HG03066 (cell line): ENCODE measurements at regions not wholly inside any gene's neighbourhood (a gene's known extent, or its start where the extent isn't known, plus 50 kb on each side); places are given as distances from the start of the nearest gene placed in this dataset.
"Not testable (repeated sequence)": the region's sequence is repeated elsewhere in the genome, so short reads cannot be mapped to it uniquely, and the experiment has no call there.

Source experiments
- ATAC-seq: cut with Tn5 transposase; IDR thresholded peaks from one replicate; pipeline ENCODE4 v1.9.1; 2021; ENCODE audit warnings: low read depth; ENCODE audit not compliant: unreplicated experiment

- no peak for ATAC-seq
Measured at GRCh38 chr2:47653902-47654789, 83.4 kb upstream of the KCNK12 start.

DNA sequence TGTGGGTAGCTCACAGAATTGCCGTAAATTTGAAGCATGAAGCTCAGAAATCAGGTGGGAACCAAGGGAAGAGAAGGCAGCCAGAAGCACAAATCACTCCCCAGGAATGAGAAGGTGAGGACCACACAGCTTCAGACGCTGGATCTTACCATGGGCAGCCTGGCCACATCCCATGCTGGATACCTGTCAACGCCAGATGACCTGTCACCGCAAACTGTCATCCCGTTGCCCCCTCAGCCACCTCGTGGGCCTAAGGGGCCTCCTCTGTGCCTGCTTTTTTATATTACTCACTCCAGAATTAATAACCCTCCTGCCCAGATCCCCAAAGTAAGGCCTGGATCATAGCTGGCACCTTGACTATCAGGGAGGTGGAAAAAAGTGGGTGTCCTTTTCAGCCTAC, 82.3 kb upstream of the KCNK12 start:
- no peak for ATAC-seq

DNA sequence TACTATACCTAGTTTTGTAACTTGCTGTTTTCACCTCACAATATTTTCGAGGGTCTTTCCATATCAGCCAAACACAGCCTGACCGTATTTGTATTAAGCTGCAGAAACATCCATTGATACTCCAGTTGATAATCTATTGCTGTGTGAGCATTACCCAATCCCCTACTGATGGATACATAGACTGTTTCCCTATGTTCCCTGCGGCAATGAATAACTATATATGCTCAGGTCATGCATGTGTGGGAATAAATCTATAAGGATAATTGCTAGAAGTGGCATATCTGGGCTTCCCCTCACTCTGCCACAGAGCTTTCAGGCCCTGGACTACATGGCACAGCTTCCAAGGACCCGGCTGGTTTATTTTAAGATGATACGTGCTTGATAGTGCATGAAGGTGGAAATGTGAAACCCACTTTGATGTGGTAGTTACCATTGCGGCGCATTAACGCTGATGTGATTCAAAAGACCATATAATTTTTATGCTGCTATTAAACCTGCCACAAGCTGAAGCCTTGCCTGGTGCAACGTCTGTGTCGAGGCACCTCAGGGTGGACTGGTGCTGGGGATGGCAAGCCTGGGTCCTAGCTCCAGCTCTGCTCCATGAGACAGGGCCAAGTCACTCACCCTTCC, 81.4 kb upstream of the KCNK12 start:
- no peak for ATAC-seq

DNA sequence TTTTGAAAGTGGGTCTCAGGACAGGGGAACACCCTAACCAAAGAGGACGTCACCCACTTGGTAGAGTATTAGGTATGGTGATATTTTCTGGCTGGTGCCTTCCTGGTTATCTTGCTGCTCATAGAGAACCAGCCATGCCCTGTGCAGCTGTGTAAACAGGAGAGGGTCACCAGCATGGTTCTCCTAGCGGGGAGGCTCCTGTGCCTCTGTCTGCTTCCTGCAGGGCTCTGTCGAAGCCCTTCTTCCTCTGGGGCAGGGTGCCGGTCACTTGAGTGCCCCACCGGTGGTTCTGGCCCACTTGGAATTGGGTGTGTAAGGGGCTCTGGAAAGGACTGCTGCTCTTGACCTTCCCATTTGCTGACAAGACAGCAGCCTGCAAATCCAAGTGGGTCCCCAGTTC, 80.5 kb upstream of the KCNK12 start:
- no peak for ATAC-seq

- no peak for ATAC-seq
Measured at GRCh38 chr2:47650001-47650535, 79.3 kb upstream of the KCNK12 start.

DNA sequence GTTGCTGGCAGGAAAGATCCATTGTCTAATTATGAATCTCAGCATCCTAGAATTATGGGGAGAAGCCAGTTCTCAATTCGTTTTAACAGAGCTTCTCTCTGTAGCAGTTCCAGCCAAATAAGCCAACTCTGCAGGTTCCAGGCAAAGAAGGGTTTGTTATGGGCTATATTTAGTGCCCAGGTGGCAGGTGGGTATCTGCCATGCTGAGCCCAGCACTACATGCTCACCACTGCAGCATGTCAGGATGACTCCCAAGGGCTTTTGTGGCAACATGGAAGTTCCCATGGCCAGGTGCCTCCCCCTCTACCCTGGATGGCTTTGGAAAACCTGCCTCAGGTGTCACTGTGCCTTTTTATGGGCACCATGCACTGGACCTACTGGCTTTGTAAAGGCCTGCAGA, 74.5 kb upstream of the KCNK12 start:
- ATAC-seq = no peak

DNA sequence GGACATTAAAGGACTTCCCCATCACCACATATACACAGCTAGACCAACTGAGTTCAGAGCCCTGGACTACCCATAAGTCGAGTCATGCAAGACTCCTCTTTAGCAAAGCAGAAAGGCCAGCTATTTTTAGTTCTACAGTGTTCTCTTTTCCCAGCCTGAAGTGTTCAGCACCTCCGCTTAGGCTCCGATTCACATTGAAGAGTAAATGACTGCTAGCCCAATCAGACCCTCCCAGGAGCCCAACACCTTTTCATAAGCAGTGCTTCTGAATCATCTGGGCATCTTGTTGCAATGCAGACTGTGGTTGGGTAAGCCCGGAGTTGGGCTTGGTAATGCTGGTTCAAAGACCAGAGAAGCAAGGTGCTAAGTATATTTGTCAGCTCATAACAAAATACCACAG, 73.6 kb upstream of the KCNK12 start:
- ATAC-seq = no peak

GRCh38 chr2:47641366-47641765, 70.6 kb upstream of the KCNK12 start:
- ATAC-seq = no peak

DNA sequence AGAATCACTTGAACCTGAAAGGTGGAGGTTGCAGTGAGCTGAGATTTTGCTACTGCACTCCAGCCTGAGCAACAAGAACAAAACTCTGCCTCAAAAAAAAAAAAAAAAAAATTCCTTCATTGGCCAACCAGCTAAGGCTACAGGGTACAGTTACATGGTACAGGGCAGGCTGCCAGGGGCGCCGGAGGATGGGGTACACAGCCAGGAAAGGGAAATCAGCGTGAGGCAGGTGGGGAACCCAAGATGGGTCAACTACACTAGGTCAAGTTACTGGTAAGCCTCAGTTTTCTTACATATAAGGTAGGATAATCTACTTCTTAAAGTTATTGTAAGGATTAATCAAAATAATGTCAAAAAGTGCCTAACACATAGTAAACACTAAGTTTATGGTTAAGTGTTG, 69.6 kb upstream of the KCNK12 start:
- no peak for ATAC-seq

DNA sequence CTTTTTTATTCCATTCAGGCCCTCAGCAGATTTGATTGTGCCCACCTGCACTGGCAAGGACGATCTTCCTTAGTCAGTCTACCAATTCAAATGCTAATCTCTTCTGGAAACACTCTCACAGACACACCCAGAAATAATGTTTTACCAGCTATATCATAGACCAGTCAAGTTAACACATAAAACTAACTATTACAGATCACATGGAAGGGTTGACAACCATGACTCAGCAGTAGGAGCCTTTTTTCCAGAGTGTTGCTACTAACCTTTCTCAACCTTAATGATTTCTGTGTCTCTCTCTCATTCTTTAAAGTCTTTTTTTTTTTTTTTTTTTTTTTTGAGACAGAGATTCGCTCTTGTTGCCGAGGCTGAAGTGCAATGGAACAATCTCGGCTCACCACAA, 68.7 kb upstream of the KCNK12 start:
- ATAC-seq = no peak

DNA sequence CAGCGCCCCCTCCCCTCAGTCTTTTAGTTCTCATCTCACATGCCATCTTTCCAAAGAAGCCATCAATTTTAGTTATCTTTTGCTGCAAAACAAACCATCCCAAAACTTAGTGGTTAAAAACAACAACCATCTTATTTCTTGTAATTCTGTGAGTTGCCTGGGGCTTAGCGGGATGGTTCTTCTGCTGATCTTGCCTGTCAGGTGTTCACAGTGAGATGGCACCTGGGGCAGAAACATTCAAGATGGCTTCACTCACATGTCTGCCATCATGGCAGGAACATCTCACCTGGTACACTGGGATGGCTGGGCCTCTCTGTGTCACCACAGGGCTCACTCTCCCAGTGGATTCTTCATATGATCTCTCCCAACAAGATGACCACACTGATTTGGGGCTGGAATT, 67.6 kb upstream of the KCNK12 start:
- no peak for ATAC-seq

DNA sequence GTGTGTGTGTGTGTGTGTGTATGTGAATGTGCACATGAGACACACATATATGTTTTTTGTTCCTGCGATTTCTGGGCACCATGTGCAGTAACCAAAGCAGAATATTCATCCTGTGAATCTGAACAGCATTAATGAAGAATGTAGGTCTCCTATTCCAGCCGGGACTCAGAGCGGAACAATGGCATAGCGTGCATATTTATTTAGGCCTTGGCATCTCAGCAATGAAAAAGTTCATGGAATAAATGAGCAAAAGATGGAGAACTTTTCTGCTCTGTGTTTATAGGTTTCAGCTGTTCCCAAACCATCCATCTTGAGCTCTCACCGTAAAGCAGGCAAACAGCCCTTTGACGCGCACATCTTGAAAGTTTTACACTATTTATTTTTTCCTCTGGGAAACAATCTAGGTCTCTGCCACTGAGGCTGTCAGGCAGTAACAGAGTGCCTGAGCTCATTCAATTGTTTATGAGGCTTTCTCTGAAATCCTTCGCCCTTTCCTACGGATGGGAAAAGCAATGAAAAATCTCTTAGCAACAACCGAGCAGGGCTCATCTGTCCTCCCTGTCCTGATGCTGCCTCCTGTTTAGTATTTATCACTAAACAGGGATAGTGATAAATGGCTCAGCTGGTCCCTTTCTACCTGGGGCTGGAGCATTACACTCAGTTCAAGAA, 65.9 kb upstream of the KCNK12 start:
- no peak for ATAC-seq

DNA sequence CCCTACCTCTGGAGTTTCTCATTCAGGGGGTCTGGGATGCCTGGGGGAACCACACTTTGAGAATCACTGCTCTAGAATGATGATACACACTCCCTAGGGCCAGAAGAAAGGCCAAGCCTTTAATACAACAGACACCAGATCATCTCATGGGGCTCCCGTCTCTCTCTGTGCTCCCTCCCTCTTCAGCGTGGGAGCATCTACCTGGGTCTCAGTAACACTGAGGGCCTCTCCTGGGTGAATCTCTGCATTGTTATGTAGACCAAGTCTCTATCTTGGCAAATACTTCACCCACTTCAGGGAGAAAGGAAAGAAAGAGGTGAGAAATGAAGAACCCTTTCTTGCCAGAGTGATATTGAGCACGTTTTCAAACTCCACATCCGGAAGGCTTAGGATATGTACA, 65.4 kb upstream of the KCNK12 start:
- no peak for ATAC-seq

GRCh38 chr2:47632754-47633153, 62.0 kb upstream of the KCNK12 start:
- no peak for ATAC-seq

DNA sequence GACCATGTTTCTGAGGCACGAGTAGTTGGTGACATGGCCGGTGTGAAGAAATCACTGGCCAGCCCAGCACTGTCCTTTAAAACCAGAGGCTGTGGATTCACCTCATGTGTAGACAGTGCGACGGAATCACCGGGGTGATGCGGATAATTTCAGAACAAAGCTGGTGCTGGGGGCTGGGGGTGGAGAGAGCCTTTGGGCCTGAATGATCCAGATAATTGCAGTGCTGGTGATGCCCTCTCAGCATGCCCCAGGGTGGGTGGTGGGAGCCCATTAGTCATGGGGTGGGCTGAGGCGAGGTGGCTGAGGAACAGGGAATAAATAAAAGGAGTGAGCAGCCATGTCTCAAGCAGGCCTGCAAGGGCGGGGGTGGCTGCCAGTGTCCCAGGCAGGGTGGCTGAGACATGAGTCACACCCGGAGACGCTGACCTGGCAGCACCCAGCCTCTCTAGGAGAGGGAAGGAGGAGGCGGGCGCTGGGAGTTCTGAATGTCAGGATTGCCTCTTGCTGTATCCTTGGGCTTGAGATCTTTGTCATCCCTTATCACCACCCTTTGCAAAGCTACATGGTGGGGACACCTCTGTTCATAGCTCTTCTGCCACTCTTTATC, 61.1 kb upstream of the KCNK12 start:
- ATAC-seq = no peak

DNA sequence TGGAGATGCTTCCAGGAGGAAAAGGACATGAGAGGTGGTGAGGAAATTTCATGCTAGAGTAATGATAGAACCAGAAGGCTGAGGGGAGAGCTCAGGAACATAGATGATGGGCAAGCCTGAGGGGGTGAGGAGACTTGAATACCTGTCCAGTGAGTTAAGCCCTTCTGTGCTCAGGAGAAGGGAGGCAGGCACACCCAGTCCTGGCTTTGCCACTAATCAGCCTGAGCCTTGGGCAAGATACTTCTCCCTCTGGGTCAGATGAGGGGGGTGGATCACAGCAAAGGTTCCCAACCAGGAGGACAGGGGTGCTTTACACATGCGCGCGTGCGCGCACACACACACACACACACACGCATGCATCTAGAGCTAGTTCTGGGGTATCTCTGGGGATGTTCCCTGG, 60.5 kb upstream of the KCNK12 start:
- ATAC-seq = no peak

DNA sequence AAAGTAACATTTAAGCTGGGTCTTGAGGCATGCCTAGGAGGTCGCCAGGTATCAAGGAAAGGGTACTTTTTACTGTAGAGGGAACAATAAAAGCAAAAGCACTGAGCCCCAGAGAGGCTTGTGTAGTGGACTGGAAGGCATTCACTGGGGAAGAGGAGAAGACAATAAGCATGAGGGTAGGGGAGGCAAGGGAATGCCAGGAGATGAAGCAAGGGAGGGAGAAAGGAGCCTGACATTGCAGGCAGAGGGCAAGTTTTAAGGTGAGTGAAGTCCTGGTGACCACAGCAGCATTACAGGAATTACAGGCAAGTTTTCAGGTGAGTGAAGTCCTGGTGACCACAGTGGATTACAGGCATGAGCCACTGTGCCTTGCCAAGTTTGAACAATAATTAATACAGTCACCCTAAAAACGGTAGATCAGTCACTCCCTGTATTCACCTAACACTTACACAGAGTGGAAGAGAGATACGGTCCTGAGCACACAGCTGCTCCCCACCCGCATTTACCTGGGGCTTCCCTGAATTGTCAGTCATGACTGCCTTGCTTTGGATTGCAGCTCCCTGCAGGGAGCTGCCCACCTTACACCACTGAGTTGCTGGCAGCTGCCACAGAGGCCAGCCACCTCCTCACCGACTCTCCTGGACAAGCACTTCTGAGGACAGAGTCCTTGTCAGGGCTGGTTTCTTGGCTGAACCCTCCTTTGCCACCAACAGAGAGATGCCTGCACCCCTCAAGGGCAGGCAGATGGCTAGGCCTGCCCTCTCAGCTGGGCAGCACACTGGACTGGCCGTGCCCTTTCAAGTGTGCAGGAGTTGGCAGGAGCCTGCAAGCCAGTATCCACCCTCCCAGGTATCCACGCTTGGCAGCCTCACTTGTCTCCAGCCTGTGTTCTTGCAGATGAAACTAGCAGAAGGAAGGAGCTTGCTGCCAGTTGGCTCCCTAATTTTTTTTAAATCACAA, 59.0 kb upstream of the KCNK12 start:
- no peak for ATAC-seq

DNA sequence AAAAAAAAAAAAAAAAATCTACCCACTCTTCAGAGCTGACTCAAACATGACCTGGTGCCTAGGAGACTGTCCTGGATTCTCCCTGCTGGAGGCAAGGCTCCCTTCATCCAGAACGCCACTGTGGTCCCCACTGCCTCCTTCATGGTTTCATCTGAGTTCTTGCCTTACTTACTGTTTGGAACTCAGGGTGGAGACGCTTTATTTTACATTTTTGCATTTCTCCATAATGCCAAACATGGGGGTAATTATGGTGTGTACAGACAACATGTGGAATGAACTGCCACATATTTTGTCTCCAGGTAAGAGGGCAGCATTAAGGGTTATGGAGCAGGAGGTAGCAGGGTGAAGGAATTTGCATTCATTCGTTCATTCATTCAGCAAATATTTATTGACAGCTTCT, 58.1 kb upstream of the KCNK12 start:
- no peak for ATAC-seq

- no peak for ATAC-seq
Measured at GRCh38 chr2:47626664-47627063, 55.9 kb upstream of the KCNK12 start.

DNA sequence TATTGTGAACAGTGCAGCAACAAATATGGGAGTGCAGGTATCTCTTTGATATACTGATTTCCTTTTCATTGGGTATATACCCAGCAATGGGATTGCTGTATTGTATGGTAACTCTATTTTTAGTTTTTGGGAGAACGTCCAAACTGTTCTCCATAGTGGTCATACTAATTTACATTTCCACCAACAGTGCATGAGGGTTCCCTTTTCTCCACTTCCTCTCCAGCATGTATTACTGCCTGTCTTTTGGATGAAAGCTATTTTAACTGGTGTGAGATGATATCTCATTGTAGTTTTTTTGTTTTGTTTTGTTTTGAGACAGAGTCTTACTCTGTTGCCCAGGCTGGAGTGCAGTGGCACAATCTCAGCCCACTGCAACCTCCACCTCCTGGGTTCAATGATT, 52.4 kb upstream of the KCNK12 start:
- not testable (repeated sequence) for ATAC-seq
